ENCODE measurements at regions not wholly inside any gene's neighbourhood (a gene's known extent, or its start where the extent isn't known, plus 50 kb on each side); places are given as distances from the start of the nearest gene placed in this dataset.

DNA sequence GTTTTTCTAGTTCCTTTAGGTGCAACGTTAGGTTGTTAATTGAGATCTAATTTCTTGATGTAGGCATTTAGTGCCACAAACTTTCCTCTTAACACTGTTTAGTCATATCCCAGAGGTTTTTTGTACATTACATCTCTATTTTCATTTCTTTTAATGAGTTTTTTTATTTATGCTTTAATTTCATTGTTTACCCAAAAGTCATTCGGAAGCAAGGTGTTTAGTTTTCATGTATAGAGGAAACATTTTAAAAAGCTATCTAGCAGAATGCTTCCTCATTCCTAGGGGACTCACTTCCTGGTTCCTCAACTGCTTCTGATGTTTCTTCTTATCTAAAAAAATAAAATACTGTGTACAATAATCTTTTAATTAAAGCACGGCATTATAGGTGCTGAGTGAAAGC is 307.2 kb upstream of the CAMK1G start:
- Histone ChIP-seq H3K27ac (no peak overlapping the region), H3K27me3 (no peaks in the 10 kb centered on the region), H3K4me1 (no peaks in the 10 kb centered on the region), H3K4me3 (no peak overlapping the region), H3K36me3 (no peaks in the 10 kb centered on the region), H3K9me3 (no peaks in the 10 kb centered on the region)
- intact Hi-C loops (cut with DNase I), result no loop called here
- TF ChIP-seq POLR2AphosphoS5 (IDR thresholded peaks at IDR 0.05) (no peak), POLR2A (IDR thresholded peaks at IDR 0.05) (no peak), EP300 (IDR thresholded peaks at IDR 0.05) (no peak)
- TF ChIP-seq, protein P1, sequence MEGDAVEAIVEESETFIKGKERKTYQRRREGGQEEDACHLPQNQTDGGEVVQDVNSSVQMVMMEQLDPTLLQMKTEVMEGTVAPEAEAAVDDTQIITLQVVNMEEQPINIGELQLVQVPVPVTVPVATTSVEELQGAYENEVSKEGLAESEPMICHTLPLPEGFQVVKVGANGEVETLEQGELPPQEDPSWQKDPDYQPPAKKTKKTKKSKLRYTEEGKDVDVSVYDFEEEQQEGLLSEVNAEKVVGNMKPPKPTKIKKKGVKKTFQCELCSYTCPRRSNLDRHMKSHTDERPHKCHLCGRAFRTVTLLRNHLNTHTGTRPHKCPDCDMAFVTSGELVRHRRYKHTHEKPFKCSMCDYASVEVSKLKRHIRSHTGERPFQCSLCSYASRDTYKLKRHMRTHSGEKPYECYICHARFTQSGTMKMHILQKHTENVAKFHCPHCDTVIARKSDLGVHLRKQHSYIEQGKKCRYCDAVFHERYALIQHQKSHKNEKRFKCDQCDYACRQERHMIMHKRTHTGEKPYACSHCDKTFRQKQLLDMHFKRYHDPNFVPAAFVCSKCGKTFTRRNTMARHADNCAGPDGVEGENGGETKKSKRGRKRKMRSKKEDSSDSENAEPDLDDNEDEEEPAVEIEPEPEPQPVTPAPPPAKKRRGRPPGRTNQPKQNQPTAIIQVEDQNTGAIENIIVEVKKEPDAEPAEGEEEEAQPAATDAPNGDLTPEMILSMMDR (IDR thresholded peaks at IDR 0.05), result no peak
- WGBS, 2 donors, result 26 to 56% methylated on average over 3 of the region's 3 CpGs
- DNase-seq, result no peak

DNA sequence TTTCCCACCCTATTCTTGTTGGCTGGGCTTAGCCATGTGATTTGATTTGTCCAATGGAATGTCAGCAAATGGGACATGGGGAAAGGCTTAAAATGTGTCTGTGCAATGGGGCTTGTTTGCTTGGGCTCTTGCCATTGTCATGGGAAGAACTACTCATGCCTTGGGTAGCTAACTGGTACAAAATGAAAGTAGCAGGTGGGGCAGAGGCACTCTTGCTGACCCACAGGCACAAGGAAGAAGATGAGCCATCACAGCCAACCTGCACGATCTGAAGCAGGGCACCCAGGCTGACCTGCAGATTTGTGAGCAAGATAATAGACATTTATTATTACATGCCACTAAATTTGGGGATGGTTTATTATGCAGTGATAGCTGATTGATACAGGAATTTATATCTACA is 305.9 kb upstream of the CAMK1G start:
- H3K4me3 ChIP-seq, result no peak overlapping the region
- intact Hi-C loops (cut with DNase I), result no loop called here
- no peak overlapping the region for H3K27ac ChIP-seq
- no peaks in the 10 kb centered on the region for H3K9me3 ChIP-seq
- DNase-seq, result no peak
- 85 to 93% methylated on average over 1 of the region's 1 CpG for WGBS, 2 donors
- H3K27me3 ChIP-seq, result no peaks in the 10 kb centered on the region
- H3K36me3 ChIP-seq, result no peaks in the 10 kb centered on the region
- TF ChIP-seq POLR2AphosphoS5 (IDR thresholded peaks at IDR 0.05), result no peak
- TF ChIP-seq POLR2A (IDR thresholded peaks at IDR 0.05), result no peak
- TF ChIP-seq, protein P1 (IDR thresholded peaks at IDR 0.05), result no peak
- no peak for TF ChIP-seq EP300 (IDR thresholded peaks at IDR 0.05)
- no peaks in the 10 kb centered on the region for H3K4me1 ChIP-seq

DNA sequence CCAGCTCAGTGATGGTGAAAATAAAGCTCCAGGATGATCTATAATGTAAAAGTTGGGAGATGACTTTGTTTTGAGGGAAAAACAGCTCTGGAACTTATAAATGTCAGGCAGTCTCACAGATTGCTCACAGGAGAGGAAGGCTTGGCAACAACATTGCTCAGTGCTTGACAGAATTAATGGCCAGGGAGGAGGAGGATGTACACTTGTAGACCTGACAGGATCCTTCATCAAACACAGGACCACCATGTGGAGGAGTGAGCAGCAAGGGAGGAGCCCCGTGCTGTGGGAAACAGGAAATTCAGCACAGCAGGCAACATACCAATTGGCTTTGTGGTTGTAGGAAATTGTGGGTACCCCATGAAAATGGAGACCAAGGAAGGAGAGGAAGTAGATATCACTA is 291.8 kb upstream of the CAMK1G start:
- TF ChIP-seq POLR2A (IDR thresholded peaks at IDR 0.05), result no peak
- TF ChIP-seq POLR2AphosphoS5 (IDR thresholded peaks at IDR 0.05), result peak in 3 of 4 donors; percentile 37 to 64 (median 52)
- no peak overlapping the region for H3K27ac ChIP-seq
- intact Hi-C loops (cut with DNase I), result no loop called here

DNA sequence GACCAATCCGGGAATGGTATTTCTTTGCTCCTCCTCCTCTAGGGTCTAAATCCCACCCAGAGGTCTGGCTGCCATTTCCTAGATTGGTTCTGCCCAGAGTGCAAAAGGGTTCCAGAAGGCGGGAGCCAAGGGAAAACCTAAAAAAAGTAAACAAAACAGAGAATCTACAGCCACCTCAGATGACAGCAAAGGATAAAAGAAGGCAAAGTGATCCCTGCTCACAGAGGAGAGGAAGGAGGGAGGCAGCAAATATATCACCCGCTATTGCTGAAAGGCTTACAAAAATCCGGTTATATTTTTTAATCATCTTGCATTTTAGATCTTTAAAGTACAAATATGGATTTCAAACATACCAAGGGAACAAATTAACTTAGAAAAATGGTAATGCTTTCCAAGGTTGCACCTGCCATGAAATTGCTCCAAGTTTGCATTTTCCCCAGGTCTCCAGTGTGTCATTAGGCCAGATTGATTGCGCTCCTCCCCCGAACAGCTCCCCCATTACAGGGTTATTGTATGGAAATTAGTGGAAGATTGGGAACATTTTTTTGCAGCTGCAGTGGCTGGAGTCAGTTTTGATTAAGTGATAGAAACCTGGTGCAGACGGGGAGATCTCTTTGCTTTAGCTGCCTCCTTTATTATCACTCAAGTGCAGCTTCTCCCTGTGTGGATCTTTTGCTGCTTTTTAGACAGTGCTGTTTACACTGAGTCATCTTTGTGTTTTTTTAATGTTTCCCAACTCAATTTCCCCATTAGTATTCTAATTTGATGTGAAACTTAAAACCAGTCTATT is 280.5 kb upstream of the CAMK1G start:
- intact Hi-C loops (cut with DNase I), result no loop called here
- Histone ChIP-seq H3K27me3 (no peaks in the 10 kb centered on the region), H3K27ac (no peak overlapping the region), H3K4me1 (no peaks in the 10 kb centered on the region), H3K36me3 (no peaks in the 10 kb centered on the region), H3K9me3 (no peaks in the 10 kb centered on the region), H3K4me3 (no peak overlapping the region)
- WGBS, 2 donors, result 82 to 91% methylated on average over 7 of the region's 7 CpGs
- DNase-seq, result no peak
- TF ChIP-seq POLR2AphosphoS5 (IDR thresholded peaks at IDR 0.05) (no peak), POLR2A (IDR thresholded peaks at IDR 0.05) (no peak), EP300 (IDR thresholded peaks at IDR 0.05) (no peak)
- TF ChIP-seq, protein P1 (IDR thresholded peaks at IDR 0.05), result no peak

More for the DNA sequence above, 291.8 kb upstream of the CAMK1G start:
- Histone ChIP-seq H3K9me3 (no peaks in the 10 kb centered on the region), H3K27me3 (no peaks in the 10 kb centered on the region), H3K4me1 (peaks cover 0 to 21% (median 13%) of the 10 kb centered on the region in 4 donors), H3K4me3 (no peak overlapping the region), H3K36me3 (no peaks in the 10 kb centered on the region)
- no peak for DNase-seq
- 16 to 48% methylated on average over 1 of the region's 1 CpG for WGBS, 2 donors

DNA sequence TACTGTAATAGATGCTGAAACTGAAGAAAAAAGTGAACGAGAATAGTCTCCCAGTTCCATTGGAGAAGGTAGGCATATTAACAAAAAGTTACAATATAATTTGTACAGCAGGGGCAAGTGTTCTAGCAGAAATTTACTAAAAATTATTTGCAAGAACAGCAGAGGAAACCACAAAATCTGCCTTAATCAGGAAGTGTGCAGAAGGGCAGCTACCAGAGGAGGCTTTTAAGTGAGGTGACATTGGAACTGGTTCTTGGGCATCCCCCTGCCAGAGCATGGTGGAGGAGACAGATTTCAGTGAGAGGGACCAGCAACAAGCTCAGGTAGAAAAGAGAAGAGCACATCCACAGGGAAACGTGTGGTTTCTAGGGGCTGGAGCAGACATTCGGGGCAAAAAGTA is 279.3 kb upstream of the CAMK1G start:
- H3K4me1 ChIP-seq, result no peaks in the 10 kb centered on the region
- no peaks in the 10 kb centered on the region for H3K9me3 ChIP-seq
- no peak for DNase-seq
- TF ChIP-seq POLR2A (IDR thresholded peaks at IDR 0.05), result no peak
- TF ChIP-seq POLR2AphosphoS5 (IDR thresholded peaks at IDR 0.05), result no peak
- WGBS, 2 donors, result 58 to 65% methylated on average over 3 of the region's 3 CpGs
- H3K27me3 ChIP-seq, result no peaks in the 10 kb centered on the region
- no peaks in the 10 kb centered on the region for H3K36me3 ChIP-seq
- intact Hi-C loops (cut with DNase I), result no loop called here
- H3K4me3 ChIP-seq, result no peak overlapping the region
- no peak overlapping the region for H3K27ac ChIP-seq

Measured in sigmoid colon (tissue), 6 donors.